ENCODE measurements at regions not wholly inside any gene's neighbourhood (a gene's known extent, or its start where the extent isn't known, plus 50 kb on each side); places are given as distances from the start of the nearest gene placed in this dataset.

DNA sequence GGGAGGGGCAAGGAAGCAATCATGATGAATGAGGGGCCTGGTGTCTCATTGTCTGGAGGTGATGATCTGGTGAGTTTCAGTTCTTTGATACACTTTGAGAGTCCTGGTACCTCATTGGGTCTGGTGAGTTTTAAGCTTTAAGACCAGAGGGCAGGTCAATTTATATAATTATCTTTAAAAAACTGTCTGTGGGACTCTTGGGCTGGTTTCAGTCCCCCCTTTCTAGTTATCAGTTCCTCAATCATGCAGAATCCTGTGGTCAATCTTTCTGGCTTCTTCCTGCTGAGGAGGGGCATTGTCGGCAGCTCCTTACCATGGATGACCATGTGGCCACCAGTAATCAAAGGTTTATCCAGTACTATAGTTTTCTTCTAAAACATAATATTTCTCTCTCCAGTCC is 789.1 kb downstream of the PCDH18 start (continued):
- TF ChIP-seq, protein P1, sequence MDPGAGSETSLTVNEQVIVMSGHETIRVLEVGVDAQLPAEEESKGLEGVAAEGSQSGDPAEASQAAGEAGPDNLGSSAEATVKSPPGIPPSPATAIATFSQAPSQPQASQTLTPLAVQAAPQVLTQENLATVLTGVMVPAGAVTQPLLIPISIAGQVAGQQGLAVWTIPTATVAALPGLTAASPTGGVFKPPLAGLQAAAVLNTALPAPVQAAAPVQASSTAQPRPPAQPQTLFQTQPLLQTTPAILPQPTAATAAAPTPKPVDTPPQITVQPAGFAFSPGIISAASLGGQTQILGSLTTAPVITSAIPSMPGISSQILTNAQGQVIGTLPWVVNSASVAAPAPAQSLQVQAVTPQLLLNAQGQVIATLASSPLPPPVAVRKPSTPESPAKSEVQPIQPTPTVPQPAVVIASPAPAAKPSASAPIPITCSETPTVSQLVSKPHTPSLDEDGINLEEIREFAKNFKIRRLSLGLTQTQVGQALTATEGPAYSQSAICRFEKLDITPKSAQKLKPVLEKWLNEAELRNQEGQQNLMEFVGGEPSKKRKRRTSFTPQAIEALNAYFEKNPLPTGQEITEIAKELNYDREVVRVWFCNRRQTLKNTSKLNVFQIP (CRISPR knock-in tag; IDR thresholded peaks at IDR 0.05; ENCODE audit: borderline replicate concordance, low read depth) = no peak
- TF ChIP-seq BACH2 (CRISPR knock-in tag; IDR thresholded peaks at IDR 0.05; ENCODE audit: borderline replicate concordance) (no peak), OSR1 (CRISPR knock-in tag; IDR thresholded peaks at IDR 0.05) (no peak), PATZ1 (CRISPR knock-in tag; IDR thresholded peaks at IDR 0.05; ENCODE audit: borderline replicate concordance) (no peak), TCF4 (CRISPR knock-in tag; IDR thresholded peaks at IDR 0.05; ENCODE audit: borderline replicate concordance) (no peak)

DNA sequence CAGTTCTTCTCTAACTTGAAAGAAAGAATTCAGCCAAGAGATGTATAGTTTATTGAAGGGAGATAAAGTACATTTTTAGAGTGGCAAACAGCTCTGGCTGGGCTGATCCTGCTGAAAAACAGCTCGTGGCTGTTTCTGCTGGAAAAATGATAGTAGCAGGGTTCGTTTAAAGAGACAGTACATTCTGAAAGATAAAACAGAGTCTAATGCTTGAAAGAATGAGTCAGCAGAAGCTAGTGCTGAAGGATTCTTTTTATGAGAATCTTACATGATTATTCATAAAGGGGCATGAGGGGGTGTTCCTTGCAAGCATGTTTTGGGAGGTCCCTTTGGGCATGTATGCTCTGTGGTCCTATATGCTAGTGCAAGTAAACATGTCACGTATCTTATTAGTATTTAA is 790.0 kb downstream of the PCDH18 start:
- TF ChIP-seq ARNTL (CRISPR knock-in tag; IDR thresholded peaks at IDR 0.05; ENCODE audit: borderline replicate concordance, low read depth) (no peak), SNAI2 (CRISPR knock-in tag; IDR thresholded peaks at IDR 0.05) (no peak), ZNF70 (CRISPR knock-in tag; IDR thresholded peaks at IDR 0.05) (no peak), TOX (CRISPR knock-in tag; IDR thresholded peaks at IDR 0.05; ENCODE audit: borderline replicate concordance) (no peak), ZNF565 (CRISPR knock-in tag; conservative IDR thresholded peaks at IDR 0.05; ENCODE audit: low read depth) (no peak), ZFP3 (CRISPR knock-in tag; IDR thresholded peaks at IDR 0.05) (no peak), BACH2 (CRISPR knock-in tag; IDR thresholded peaks at IDR 0.05; ENCODE audit: borderline replicate concordance) (no peak), ZC3H10 (CRISPR knock-in tag; IDR thresholded peaks at IDR 0.05) (no peak), CSDC2 (CRISPR knock-in tag; IDR thresholded peaks at IDR 0.05) (no peak), OSR1 (CRISPR knock-in tag; IDR thresholded peaks at IDR 0.05) (no peak), TCF4 (CRISPR knock-in tag; IDR thresholded peaks at IDR 0.05; ENCODE audit: borderline replicate concordance) (no peak), ZNF8 (CRISPR knock-in tag; IDR thresholded peaks at IDR 0.05) (no peak), PPARA (CRISPR knock-in tag; IDR thresholded peaks at IDR 0.05; ENCODE audit: borderline replicate concordance) (no peak), ESRRG (CRISPR knock-in tag; IDR thresholded peaks at IDR 0.05) (no peak), GLIS3 (CRISPR knock-in tag; IDR thresholded peaks at IDR 0.05) (no peak), ISL1 (CRISPR knock-in tag; IDR thresholded peaks at IDR 0.05) (no peak), ZFP30 (CRISPR knock-in tag; IDR thresholded peaks at IDR 0.05) (no peak), RARB (CRISPR knock-in tag; IDR thresholded peaks at IDR 0.05) (no peak)
- TF ChIP-seq, protein P1 (CRISPR knock-in tag; IDR thresholded peaks at IDR 0.05; ENCODE audit: borderline replicate concordance, low read depth) = no peak
- no peak for ATAC-seq

DNA sequence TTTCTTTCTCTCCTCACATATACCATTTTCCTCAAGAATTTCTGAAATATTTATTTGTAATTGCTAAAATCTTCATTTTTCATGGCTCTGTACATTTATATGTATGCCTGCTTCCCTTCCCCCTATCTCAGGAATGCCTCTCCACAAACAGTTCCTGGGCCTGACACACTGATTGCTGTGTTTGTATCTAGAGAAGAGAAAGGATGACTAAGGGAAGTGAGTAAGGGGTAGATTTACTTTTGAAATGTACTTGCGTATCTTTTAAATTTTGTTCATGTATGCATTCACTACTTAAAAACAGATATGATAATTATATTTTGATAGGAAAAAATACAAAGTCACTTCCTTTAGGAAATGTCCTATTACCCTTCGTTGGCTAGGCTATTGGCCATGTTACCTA is 790.8 kb downstream of the PCDH18 start:
- ATAC-seq = no peak
- TF ChIP-seq CSRNP3 (CRISPR knock-in tag; IDR thresholded peaks at IDR 0.05) = no peak
- TF ChIP-seq ZNF565 (CRISPR knock-in tag; conservative IDR thresholded peaks at IDR 0.05; ENCODE audit: low read depth) = no peak
- no peak for TF ChIP-seq TCF4 (CRISPR knock-in tag; IDR thresholded peaks at IDR 0.05; ENCODE audit: borderline replicate concordance)
- no peak for TF ChIP-seq TSHZ2 (CRISPR knock-in tag; IDR thresholded peaks at IDR 0.05)
- TF ChIP-seq, protein P1 (CRISPR knock-in tag; IDR thresholded peaks at IDR 0.05; ENCODE audit: borderline replicate concordance, low read depth) = no peak
- TF ChIP-seq ISL1 (CRISPR knock-in tag; IDR thresholded peaks at IDR 0.05) = no peak
- no peak for TF ChIP-seq ZNF8 (CRISPR knock-in tag; IDR thresholded peaks at IDR 0.05)
- TF ChIP-seq GLIS3 (CRISPR knock-in tag; IDR thresholded peaks at IDR 0.05) = no peak
- no peak for TF ChIP-seq BACH2 (CRISPR knock-in tag; IDR thresholded peaks at IDR 0.05; ENCODE audit: borderline replicate concordance)
- no peak for TF ChIP-seq CREB5 (CRISPR knock-in tag; IDR thresholded peaks at IDR 0.05; ENCODE audit: low read depth)
- no peak for TF ChIP-seq TOX (CRISPR knock-in tag; IDR thresholded peaks at IDR 0.05; ENCODE audit: borderline replicate concordance)
- no peak for TF ChIP-seq ZFP3 (CRISPR knock-in tag; IDR thresholded peaks at IDR 0.05)
- no peak for TF ChIP-seq ZC3H10 (CRISPR knock-in tag; IDR thresholded peaks at IDR 0.05)
- no peak for TF ChIP-seq SNAI2 (CRISPR knock-in tag; IDR thresholded peaks at IDR 0.05)
- TF ChIP-seq PPARA (CRISPR knock-in tag; IDR thresholded peaks at IDR 0.05; ENCODE audit: borderline replicate concordance) = no peak
- TF ChIP-seq OSR1 (CRISPR knock-in tag; IDR thresholded peaks at IDR 0.05) = no peak
- TF ChIP-seq ARNTL (CRISPR knock-in tag; IDR thresholded peaks at IDR 0.05; ENCODE audit: borderline replicate concordance, low read depth) = no peak
- no peak for TF ChIP-seq ESRRG (CRISPR knock-in tag; IDR thresholded peaks at IDR 0.05)
- no peak for TF ChIP-seq RARB (CRISPR knock-in tag; IDR thresholded peaks at IDR 0.05)

Data from SK-N-SH treated with all-trans-retinoic acid at 6 μM for 48 hours (cell line).